Gastroesophageal sphincter (tissue), 4 donors: ENCODE measurements at regions not wholly inside any gene's neighbourhood (a gene's known extent, or its start where the extent isn't known, plus 50 kb on each side); places are given as distances from the start of the nearest gene placed in this dataset.

Experiments
- ATAC-seq: fragments of 150-250 bp; one replicate; pipeline ENCODE4 v1.9.1; 2016; ENCODE audit warnings: mild to moderate bottlenecking, moderate library complexity
- H3K27ac ChIP-seq, 4 donors: fragments of 200-600 bp; sonication (generic) in 3 of 4; 1 replicate in 3 of 4; 2 replicates in 1 of 4; pipeline ENCODE4 v1.5.1; 2016 to 2019
- H3K27me3 ChIP-seq: fragments of 200-600 bp; sonication (generic); one replicate; pipeline ENCODE4 v1.5.1; 2019
- H3K36me3 ChIP-seq, 2 donors: fragments of 200-600 bp; sonication (generic); one replicate each; pipeline ENCODE4 v1.5.1; 2019; ENCODE audit warnings: control low read depth in 1 of 2
- H3K4me1 ChIP-seq, 3 donors: fragments of 200-600 bp; sonication (generic); 1 replicate in 2 of 3; 2 replicates in 1 of 3; pipeline ENCODE4 v1.5.1; 2016 to 2019; ENCODE audit warnings: control low read depth in 2 of 3
- H3K4me3 ChIP-seq, 2 donors: fragments of 200-600 bp; sonication (generic); one replicate each; pipeline ENCODE4 v1.5.1; 2019; ENCODE audit warnings: mild to moderate bottlenecking in 1 of 2, moderate library complexity in 1 of 2
- H3K9me3 ChIP-seq, 3 donors: fragments of 200-600 bp; sonication (generic); one replicate each; pipeline ENCODE4 v1.5.1; 2017 to 2019; ENCODE audit warnings: control low read depth in 2 of 3
- EP300 ChIP-seq: sonication (generic); formaldehyde crosslinking; IDR thresholded peaks from one replicate; pipeline ENCODE4 v1.6.1; 2017; ENCODE audit warnings: antibody characterized with exemption, mild to moderate bottlenecking
- POLR2A ChIP-seq, 2 donors: fragments of 450-650 bp; IDR thresholded peaks; one replicate each; pipeline ENCODE4 v1.6.1; 2017; ENCODE audit warnings: antibody characterized with exemption in 2 of 2, mild to moderate bottlenecking in 2 of 2, moderate library complexity in 1 of 2
- POLR2AphosphoS5 ChIP-seq: sonication (generic); formaldehyde crosslinking; IDR thresholded peaks from one replicate; pipeline ENCODE4 v1.6.1; 2017; ENCODE audit warnings: antibody characterized with exemption
- WGBS, 2 donors: methylation state at CpG; one replicate each; pipeline ENCODE4 v1.1.5; 2018; ENCODE audit warnings: low coverage in 1 of 2; 5-methylcytosine and 5-hydroxymethylcytosine counted together
- TF ChIP-seq, protein P1 (sequence below), 4 experiments: fragments of 200-600 bp in 2 of 4; fragments of 450-650 bp in 2 of 4; sonication (generic) in 1 of 4; IDR thresholded peaks; one replicate each; pipeline ENCODE4 v1.5.1; 2017 to 2019; ENCODE audit warnings: antibody characterized with exemption in 4 of 4, mild to moderate bottlenecking in 2 of 4, moderate library complexity in 2 of 4

DNA sequence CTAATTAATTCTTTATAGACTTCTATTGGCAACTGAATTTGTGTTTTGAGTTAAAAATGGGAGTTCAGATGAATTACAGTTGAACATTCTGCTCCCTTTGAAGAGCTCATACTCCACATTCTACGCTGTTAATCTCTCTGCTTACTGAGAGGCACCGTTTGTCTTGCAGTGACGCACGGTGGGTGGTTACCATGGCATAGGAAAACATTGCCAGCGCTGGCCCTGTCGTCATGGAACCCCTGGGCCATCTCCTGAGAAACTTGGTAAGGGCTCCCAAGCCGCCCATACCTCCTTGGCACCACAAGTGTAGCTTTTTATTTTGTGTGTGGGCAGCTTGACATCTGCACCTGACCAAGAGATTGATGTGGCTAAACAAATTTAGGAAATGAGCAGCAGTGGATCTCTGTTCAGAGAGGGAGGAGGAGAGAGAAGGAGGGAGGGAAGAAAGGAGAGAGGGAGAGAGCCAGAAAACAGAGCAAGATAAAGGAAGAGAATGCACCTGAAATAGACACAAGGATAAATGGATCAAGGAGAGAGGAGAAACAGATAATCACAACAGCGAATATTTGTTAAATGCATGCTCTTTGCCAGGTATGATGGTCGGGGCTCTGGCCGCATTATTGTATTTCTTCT, 398.5 kb downstream of the HAPSTR1 start:
- ATAC-seq: peak; percentile 94
- TF ChIP-seq, protein P1, sequence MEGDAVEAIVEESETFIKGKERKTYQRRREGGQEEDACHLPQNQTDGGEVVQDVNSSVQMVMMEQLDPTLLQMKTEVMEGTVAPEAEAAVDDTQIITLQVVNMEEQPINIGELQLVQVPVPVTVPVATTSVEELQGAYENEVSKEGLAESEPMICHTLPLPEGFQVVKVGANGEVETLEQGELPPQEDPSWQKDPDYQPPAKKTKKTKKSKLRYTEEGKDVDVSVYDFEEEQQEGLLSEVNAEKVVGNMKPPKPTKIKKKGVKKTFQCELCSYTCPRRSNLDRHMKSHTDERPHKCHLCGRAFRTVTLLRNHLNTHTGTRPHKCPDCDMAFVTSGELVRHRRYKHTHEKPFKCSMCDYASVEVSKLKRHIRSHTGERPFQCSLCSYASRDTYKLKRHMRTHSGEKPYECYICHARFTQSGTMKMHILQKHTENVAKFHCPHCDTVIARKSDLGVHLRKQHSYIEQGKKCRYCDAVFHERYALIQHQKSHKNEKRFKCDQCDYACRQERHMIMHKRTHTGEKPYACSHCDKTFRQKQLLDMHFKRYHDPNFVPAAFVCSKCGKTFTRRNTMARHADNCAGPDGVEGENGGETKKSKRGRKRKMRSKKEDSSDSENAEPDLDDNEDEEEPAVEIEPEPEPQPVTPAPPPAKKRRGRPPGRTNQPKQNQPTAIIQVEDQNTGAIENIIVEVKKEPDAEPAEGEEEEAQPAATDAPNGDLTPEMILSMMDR (IDR thresholded peaks at IDR 0.05): no peak
- TF ChIP-seq EP300 (peak; percentile 74), POLR2A (IDR thresholded peaks at IDR 0.05) (no peak), POLR2AphosphoS5 (peak; percentile 59)
- Histone ChIP-seq H3K4me1 (peaks cover 0 to 14% (median 0%) of the 10 kb centered on the region in 3 donors), H3K9me3 (peaks cover 0 to 3% (median 0%) of the 10 kb centered on the region in 3 donors), H3K27me3 (no peaks in the 10 kb centered on the region), H3K36me3 (no peaks in the 10 kb centered on the region), H3K4me3 (no peak overlapping the region), H3K27ac (peak overlapping the region; percentile 29 to 84 (median 74))
- 14 to 43% methylated on average over 9 to 10 of the region's 10 CpGs for WGBS, 2 donors

DNA sequence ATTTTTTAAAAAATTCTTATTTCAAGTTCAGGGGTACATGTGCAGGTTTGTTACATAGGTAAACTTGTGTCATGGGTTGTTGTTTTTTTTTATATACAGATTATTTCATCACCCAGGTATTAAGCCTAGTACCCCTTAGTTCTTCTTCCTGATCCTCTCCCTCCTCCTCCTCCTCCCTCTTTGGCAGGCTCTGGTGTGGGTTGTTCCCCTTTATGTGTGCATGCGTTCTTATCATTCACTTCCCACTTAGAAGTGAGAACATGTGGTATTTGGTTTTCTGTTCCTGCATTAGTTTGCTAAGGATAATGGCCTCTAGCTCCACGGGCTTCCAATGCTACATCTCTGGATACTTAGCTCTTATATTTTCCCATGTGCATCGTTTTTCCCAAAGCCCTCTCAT, 404.4 kb downstream of the HAPSTR1 start:
- Histone ChIP-seq H3K4me1 (peaks cover 0 to 4% (median 0%) of the 10 kb centered on the region in 3 donors), H3K36me3 (no peaks in the 10 kb centered on the region), H3K27me3 (no peaks in the 10 kb centered on the region), H3K4me3 (no peak overlapping the region), H3K9me3 (peaks cover 0 to 3% (median 0%) of the 10 kb centered on the region in 3 donors), H3K27ac (no peak overlapping the region)
- ATAC-seq: no peak
- 71 to 74% methylated on average over 1 to 3 of the region's 3 CpGs for WGBS, 2 donors
- TF ChIP-seq, protein P1 (IDR thresholded peaks at IDR 0.05): no peak
- no peak for TF ChIP-seq EP300
- TF ChIP-seq POLR2A (IDR thresholded peaks at IDR 0.05): no peak
- TF ChIP-seq POLR2AphosphoS5: no peak

DNA sequence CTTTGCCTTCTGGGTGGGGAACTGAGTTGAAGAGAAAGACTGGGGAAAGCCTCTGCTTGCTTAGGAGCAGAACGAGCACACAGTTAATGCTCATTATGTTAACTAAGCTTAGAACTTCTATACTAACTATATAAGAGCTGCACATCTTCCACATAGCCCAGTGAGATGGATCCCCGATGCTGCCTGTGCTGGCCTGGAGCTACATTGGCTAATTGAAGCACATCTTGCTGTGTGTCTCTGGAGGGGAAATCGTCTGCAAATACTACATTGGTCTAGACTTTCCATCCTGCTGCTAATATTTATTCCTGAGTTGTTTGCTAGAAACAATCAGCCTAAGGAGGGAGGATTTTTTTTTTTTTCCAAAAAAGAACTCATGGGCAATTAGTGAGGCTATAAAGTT, 406.3 kb downstream of the HAPSTR1 start:
- Histone ChIP-seq H3K4me1 (no peaks in the 10 kb centered on the region), H3K9me3 (no peaks in the 10 kb centered on the region), H3K27ac (no peak overlapping the region), H3K36me3 (no peaks in the 10 kb centered on the region), H3K27me3 (no peaks in the 10 kb centered on the region), H3K4me3 (no peak overlapping the region)
- TF ChIP-seq POLR2A (IDR thresholded peaks at IDR 0.05): no peak
- TF ChIP-seq, protein P1 (IDR thresholded peaks at IDR 0.05): no peak
- TF ChIP-seq POLR2AphosphoS5: no peak
- TF ChIP-seq EP300: no peak
- no peak for ATAC-seq
- WGBS, 2 donors: 50 to 52% methylated on average over 1 to 3 of the region's 3 CpGs

DNA sequence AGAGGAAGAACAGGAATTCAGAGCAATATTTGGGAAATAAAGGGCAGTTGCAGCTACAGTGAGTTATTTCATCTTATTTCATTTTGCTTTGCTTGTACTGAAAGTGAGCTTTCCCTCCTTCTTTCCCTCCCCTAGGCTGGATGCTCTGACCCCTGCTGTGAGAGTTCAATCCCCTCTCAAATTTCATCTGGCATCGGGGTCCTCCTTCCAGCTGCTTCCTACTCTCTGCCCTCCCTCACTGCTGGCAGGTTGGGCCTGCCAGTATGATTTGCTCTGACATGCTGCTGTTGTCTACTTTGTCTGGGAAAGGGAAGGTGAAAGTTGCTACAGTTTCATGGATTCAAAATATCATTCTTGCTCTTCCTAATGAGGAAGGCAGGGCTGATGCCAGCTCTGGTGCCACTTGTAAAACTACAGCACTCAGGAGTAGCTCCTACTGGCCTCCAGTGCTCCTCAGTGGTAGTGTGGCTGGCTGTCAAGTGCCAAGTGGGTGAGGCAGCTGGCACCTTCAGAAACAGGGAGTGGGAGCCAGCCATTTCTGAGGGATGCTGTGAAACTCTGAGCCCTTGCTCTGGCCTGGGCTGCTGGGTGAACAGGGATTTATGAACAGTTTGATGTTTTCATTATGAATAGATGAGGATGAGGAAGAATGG, 408.6 kb downstream of the HAPSTR1 start:
- ATAC-seq: no peak
- Histone ChIP-seq H3K9me3 (no peaks in the 10 kb centered on the region), H3K4me3 (no peak overlapping the region), H3K27me3 (no peaks in the 10 kb centered on the region), H3K27ac (no peak overlapping the region), H3K4me1 (no peaks in the 10 kb centered on the region), H3K36me3 (no peaks in the 10 kb centered on the region)
- TF ChIP-seq POLR2A (IDR thresholded peaks at IDR 0.05) (no peak), EP300 (no peak), POLR2AphosphoS5 (no peak)
- TF ChIP-seq, protein P1 (IDR thresholded peaks at IDR 0.05): no peak
- WGBS, 2 donors: 8 to 38% methylated on average over 1 of the region's 1 CpG

DNA sequence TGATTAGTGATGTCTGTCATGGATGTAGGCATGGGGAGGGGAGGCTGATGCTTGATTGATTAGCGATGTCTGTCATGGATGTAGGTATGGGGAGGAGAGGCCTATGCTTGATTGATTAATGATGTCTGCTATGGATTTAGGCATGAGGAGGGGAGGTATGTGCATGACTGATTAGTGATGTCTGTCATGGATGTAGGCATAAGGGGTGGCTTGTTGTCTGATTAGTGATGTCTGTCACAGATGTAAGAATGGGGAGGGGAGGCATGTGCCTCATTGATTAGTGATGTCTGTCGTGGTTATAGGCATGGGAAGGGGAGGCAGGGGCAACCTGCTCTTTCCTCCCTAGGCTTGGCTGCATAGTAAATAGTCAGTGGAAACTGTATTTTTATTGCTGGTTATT, 409.4 kb downstream of the HAPSTR1 start:
- H3K4me3 ChIP-seq: no peak overlapping the region
- no peaks in the 10 kb centered on the region for H3K36me3 ChIP-seq
- no peak for ATAC-seq
- TF ChIP-seq, protein P1 (IDR thresholded peaks at IDR 0.05): no peak
- TF ChIP-seq EP300 (no peak), POLR2AphosphoS5 (no peak), POLR2A (IDR thresholded peaks at IDR 0.05) (no peak)
- H3K4me1 ChIP-seq: no peaks in the 10 kb centered on the region
- H3K27ac ChIP-seq: no peak overlapping the region
- WGBS, 2 donors: 64 to 87% methylated on average over 2 of the region's 2 CpGs
- H3K27me3 ChIP-seq: no peaks in the 10 kb centered on the region
- H3K9me3 ChIP-seq: no peaks in the 10 kb centered on the region
